Skin of body (tissue), 1 donor: ENCODE measurements at regions not wholly inside any gene's neighbourhood (a gene's known extent, or its start where the extent isn't known, plus 50 kb on each side); places are given as distances from the start of the nearest gene placed in this dataset.
"Not testable (repeated sequence)": the region's sequence is repeated elsewhere in the genome, so short reads cannot be mapped to it uniquely, and the experiment has no call there.

Experiments
- DNase-seq: peaks from one replicate; lab custom pipeline; 2025; lab: John Stamatoyannopoulos, UW

GRCh38 chr2:595831-596592 lies 81.2 kb downstream of the TMEM18 start:
- no peak for DNase-seq

DNA sequence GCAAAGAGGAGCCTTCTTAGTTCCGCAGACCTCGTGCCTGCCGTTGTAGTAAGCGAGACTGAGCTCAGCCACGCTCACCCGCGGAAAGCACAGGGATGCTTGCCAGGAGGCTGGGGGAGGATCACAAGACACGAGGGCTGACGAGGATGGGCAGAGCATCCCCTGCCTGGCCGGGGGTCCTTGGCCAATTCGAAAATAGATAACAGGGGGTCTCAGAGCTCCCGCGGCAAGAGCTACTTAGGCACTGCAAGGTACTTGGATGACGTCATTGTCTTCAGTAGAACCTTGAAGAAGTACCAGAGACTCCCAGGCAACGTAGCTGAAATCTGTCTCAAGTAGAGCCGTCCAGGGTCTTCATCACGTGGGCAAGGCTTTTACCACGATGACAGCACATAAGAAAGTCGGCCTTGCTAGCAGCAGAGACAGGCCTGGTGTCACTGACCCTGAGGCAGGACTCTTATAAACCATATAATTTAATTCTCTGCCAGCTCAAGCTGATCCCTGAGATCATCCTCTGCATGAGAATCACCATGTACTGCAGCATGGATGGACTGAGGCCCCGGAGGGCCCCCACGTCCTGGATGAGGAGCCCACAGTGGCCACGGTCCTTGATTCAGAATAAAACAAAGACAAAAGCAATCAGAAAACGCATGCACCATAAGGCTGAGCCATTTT lies 81.9 kb downstream of the TMEM18 start:
- no peak for DNase-seq

GRCh38 chr2:594297-594949 lies 82.8 kb downstream of the TMEM18 start:
- DNase-seq: no peak

DNA sequence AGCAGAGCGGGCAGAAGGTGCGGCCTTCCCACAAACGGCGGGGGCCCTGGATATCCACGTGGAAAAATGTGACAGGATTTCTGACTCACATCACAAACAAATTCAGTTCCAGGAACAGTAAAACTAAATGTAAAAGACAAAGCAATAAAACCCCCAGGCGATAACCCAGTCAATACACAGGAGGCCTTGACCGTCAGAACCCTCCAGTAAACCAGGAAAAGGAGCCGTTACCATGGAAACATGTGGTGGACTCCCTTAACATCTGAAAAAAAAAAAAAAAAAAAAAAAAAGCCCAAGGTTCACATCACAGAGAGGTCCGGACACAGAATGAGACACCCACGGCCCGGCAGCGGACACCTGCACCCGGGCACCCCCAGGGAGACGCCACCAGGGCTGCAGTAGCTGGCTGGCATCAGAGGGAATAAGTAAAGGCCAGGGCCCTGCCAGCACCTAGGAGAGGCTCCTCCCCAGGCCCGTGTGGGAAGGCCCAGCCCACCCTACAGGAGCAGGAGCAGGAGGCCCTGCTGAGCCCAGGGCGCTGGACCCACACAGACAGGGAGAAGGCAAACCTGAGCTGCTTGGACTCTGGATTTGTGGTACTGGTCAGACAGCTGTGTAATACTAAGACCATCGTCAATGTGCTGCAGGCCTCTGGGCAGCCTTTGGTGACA lies 83.7 kb downstream of the TMEM18 start:
- no peak for DNase-seq

DNA sequence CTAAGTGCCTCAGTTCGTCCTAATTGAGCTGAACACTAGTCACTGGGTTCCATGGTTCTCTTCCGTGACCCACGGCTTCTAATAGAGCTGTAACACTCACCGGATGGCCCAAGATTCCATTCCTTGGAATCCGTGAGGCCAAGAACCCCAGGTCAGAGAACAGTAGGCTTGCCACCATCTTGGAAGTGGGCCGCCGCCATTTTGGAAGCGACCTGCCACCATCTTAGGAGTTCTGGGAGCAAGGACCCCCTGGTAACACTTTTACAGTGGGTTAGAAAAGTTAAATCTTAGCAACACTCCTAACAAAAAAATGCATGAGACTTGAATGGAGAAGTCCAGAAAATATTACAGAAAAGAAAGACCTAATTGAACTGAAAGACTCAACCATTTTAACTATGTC lies 84.5 kb downstream of the TMEM18 start:
- DNase-seq: no peak

DNA sequence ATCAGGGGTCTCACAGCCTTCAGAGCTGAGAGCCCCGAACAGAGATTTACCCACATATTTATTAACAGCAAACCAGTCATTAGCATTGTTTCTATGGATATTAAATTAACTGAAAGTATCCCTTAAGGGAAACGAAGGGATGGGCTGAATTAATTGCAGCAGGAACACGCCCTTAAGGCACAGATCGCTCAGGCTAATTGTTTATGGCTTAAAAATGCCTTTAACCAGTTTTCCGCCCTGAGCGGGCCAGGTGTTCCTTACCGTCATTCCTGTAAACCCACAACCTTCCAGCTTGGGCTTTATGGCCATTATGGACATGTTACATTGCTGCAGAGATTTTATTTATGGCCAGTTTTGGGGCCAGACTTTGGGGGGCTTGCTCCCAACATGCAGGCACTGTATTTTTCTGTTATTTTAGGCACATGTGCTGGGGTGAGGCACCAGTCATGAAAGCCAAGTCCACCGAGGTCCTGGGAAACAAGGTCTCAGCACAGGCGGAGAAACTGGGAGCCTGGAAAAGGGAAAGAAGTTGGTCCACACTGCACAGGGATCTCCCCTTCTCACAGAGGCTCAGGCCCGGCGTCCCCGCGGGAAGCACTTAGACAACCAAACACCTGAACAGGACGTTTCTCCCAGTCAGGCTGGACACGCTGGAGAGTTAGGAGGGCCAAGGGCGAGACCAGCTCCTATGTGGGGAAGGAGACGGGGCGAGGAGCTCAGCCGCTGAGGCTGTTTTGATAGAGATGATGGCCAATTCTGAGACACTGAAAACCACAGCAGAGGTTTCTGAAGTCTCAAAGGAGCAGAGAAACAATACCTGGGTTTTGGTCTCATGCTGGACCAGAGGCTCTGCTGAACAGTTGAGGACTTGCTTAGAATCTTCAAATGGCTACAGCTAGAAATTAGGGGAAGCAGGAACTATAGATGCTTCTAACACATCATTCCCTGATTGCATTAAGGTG lies 86.7 kb downstream of the TMEM18 start:
- no peak for DNase-seq

DNA sequence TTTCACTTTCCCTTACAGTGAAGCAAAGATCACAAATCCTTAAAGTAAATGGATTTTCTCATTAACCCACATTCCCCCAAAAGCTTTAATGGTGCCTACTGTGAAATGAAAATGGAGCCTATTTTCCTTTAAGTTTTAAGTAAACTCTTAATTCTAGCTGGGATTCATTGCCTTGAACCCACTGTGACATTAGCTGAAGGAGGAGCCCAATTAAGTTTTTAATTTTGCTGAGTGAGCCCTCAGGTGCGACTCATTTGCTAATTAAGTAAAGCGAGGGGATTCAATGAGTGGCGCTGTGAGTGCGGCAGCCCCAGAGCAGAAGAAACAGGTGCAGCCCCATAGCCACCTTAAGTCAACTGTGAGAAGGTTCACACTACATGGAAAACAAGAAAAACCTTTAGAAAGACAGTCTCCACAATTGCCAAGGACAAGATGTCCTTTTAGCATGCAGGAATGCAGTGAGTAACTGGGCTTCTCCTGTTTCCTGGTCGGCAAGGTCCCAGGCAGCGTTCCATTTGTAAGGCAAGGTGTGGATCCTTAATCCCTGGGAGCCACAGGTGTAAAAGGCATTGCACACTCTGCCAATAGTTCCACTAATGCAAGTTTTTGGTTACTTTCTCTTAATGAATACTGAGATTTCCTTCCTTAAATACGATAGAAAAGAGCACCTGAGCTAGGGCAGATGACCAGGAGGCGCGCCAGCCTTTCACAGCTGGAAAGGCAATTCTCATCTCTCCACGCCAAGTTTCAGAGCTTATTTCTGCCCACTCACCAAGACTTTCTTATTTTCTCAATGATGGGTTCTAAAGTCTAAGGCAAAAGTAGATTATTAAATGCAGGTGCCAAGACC lies 87.7 kb downstream of the TMEM18 start:
- no peak for DNase-seq

- DNase-seq: no peak
Observed at GRCh38 chr2:588074-588645, 89.0 kb downstream of the TMEM18 start.

GRCh38 chr2:587087-587960 lies 89.9 kb downstream of the TMEM18 start:
- DNase-seq: no peak

GRCh38 chr2:586641-587076 lies 90.5 kb downstream of the TMEM18 start:
- DNase-seq: no peak

- DNase-seq: no peak
Observed at GRCh38 chr2:584863-585823, 92.1 kb downstream of the TMEM18 start.

GRCh38 chr2:583666-584065 lies 93.5 kb downstream of the TMEM18 start:
- no peak for DNase-seq

GRCh38 chr2:582792-583528 lies 94.2 kb downstream of the TMEM18 start:
- no peak for DNase-seq

DNA sequence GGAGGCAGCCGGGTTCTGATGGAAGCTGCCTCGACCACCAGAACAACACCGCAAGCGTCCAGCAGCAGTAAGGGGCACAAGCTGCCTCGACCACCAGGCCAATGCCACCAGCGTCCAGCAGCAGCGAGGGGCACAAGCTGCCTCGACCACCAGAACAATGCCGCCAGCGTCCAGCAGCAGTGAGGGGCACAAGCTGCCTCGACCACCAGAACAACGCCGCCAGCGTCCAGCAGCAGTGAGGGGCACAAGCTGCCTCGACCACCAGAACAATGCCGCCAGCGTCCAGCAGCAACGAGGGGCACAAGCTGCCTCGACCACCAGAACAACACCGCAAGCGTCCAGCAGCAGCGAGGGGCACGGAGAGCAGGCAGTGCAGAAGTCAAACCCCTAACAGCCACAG lies 94.9 kb downstream of the TMEM18 start:
- DNase-seq: not testable (repeated sequence)

DNA sequence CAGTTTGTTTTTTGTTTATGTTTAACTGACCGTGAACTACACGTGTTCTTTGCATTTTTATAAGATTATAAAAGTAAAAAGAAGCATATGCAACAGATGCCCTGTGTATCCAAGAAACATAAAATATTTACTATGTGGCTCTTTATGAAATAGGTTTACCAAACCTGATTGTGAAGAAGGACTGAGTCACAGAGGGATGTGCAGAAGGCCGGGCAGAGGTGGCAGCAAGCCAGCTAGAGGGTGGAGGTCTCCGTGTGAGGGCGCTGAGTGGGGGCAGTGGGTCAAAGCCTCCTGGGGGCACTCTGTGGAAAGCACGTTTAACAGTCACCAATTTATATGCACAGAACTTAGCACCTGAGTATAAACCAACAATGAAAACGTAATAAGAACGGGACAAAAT lies 97.2 kb downstream of the TMEM18 start:
- no peak for DNase-seq

DNA sequence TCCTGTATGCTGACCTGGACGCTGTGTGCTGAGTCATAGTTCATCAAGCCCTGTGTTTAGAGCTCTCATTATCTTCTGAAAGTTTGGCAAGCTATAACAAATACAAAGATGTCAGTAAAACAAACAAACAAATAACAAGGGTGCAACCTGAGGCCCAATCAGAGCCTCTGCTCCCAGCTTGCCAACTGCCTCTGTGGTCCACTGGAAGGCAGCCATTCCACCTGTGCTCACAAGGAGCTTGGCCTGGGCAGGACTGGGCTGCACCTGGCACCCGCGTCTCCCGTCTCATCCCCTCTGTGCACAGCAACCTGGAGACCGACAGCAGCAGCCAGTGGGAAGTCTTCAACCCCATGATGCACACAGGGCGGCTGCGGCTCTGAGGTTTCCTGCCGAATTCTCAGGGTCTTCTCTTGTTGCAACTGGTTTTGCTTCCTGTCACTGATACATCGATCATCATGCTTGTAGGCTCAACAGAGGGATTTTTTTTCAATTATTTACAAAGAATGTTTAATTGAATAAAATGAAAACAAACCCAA lies 97.8 kb downstream of the TMEM18 start:
- no peak for DNase-seq
